ENCODE measurements at regions not wholly inside any gene's neighbourhood (a gene's known extent, or its start where the extent isn't known, plus 50 kb on each side); places are given as distances from the start of the nearest gene placed in this dataset.

DNA sequence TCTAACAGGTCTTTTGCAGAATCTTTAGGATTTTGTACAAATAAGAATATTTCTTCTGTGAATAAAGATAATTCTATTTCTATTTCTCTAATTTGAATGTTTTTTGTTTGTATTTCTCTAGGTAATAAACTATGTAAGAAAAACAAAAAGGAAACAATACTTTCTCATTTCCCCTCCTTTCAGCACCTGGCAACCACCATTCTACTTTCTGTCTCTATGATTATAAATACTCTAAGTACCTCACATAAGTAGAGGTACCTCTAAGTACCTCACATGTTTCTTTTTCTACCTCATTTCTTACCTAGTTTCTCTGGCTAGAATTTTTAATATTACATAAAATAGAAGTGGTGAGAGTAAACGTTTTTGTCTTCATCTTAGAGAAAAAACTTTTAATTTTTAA lies 550.0 kb downstream of the EPHA5 start:
- DNase-seq = no peak

DNA sequence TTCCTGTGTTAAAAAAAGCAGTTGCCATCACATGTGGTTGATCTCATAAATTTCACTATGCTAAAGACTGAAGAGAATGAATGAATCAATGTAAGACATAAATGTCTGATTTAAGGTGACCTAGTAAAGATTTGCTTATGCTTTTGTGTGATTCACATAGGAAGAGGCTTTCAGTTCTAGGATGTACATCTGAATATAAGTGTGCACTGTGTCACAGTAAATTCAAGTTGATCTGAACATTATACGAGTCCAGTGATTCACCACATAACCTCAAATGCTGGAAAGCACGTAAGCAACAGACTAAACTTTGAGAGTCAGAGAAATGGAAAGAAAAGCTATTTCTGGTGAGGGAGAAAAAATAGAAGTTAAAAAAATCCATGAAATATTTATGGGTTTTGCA lies 567.9 kb downstream of the EPHA5 start:
- DNase-seq = no peak

- DNase-seq = no peak
These were observed 573.7 kb downstream of the EPHA5 start for GRCh38 chr4:65096630-65097029.

- no peak for DNase-seq
These were observed 580.6 kb downstream of the EPHA5 start for GRCh38 chr4:65089666-65090065.

DNA sequence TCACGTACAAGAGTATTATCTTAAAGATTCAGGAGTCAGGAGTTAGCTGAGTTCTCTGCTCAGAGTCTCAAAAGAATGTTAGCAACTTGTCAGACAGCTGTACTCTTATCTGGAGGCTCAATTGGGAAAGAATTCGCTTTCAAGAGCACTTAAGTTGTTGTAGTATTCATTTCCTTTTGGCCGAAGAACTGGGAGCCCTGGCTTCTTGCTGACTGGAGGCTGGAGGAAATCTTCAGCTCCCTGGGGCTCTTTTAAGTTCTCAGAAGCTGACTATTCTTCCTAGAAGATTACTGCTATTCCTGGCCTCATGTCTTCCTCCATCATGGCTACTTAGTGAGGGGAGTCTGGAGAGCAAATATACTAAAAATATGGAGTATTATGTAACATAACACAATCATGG lies 587.2 kb downstream of the EPHA5 start:
- no peak for DNase-seq

- DNase-seq = no peak
These were observed 598.7 kb downstream of the EPHA5 start for GRCh38 chr4:65071564-65071963.

GRCh38 chr4:65069177-65069576 lies 601.1 kb downstream of the EPHA5 start:
- DNase-seq = no peak

DNA sequence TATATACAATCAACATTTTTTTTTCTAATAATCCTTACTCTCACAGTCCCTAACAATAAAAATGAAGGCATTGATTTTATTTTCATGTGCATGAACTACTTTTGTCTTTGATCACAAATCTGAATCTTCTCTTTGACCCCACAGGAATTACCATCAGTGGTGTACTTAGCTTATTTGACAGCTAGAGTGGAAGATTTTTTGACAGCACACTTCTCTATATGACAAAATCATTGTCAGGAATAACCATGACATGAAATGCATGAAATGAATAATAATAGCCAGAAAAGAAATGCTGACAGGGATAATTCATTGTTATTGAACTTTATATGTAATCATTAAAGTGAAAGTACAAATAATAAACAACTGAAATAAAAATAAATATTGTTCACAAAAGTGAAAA lies 604.2 kb downstream of the EPHA5 start:
- DNase-seq = no peak

DNA sequence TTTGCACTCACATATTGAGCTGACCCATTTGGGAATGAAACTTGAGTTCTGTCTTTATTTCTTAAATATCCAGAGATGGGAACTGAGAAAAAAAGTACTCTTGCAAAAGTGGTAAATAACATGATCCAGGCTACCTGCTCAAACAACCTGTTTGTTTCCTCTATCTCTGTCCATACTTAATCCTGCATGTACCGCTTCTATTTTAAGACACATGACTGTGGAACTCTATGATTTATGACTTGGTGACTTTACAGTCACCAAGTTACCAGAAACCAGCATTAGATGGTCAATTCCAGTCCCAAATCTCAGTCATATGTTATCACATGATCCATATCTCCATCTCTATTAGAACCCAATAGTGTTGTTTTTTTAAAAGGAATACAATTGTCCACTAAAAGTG lies 606.7 kb downstream of the EPHA5 start:
- no peak for DNase-seq

DNA sequence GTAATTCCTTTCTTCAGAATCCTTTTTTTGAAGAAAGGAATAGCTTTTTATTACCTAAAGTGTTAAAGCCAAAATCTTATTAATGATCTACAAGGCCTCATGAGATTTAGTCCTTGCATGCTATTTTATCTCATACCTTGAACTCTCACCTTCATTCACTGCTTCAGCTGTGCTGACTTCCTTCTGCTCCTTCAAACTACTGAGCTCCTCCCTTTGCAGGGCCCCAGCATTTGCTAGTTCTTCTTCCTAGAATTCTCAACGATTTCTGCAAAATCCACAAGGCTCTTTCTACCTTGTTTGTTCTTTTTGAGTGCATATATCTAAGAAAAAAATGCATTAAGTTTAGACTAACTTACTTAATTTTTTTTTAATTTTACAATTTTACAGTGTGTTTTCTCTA lies 619.5 kb downstream of the EPHA5 start:
- no peak for DNase-seq

- DNase-seq = no peak
These were observed 623.8 kb downstream of the EPHA5 start for GRCh38 chr4:65046192-65047133.

- DNase-seq = no peak
These were observed 624.6 kb upstream of the TECRL start for GRCh38 chr4:65033899-65034298.

DNA sequence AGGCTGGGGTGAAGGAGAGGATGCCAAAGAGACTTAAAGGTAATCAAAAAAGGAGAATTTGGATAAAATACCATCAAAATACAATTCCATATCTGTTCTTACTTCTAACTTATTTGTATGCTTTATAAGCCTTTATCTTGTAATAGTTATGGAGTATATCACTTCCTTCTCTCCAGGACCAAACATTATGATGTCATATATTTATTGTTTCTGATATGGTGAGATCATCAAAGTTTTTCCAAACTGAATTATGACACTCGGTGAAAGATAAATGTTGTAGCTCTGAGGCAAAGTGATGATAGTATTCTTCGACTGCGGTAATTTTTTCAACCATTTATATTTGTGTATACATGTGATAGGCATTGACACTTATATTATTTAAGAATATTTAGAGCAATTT lies 619.3 kb upstream of the TECRL start:
- no peak for DNase-seq

GRCh38 chr4:65023883-65024670 lies 614.8 kb upstream of the TECRL start:
- no peak for DNase-seq

DNA sequence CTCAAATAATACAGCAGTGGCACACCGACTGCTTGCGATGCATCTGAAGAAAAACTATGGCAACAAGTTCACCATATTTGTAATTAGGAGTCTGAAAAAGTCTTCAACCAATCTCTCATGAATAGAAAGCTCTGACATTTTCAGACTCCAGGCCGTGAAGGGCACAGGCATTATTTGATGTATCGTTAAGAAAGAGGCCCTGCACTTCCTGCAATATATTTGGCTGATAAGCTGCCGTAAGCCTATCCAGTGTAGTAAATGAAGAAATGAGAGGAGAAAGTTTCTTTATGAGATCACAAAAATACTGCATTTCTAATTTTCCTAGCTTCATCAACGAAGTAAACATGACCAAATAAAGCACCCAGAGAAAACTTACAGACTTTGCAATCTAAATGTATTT lies 613.8 kb upstream of the TECRL start:
- DNase-seq = no peak

GRCh38 chr4:65021737-65022136 lies 612.5 kb upstream of the TECRL start:
- DNase-seq = no peak

GRCh38 chr4:65021149-65021548 lies 611.9 kb upstream of the TECRL start:
- no peak for DNase-seq

GRCh38 chr4:65019775-65020174 lies 610.5 kb upstream of the TECRL start:
- no peak for DNase-seq

DNA sequence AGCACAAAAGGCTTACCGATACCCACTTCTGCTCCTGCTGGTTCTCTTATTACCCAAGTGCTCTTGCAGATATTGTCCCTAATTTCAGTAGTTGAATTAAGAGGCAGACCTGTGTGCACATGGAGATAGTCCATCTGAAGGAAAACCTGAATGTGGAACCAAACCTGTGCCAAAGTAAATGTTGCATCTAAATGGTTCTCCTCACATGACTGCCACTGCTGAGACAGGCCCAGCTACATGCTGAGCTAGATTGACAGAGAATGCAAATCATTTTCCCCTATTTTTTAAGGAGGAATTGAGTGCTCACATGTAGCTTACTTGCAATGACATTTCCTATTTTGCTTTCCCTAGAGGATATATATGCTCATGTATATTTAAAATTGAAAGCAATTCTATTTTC lies 609.1 kb upstream of the TECRL start:
- DNase-seq = no peak

- no peak for DNase-seq
These were observed 604.8 kb upstream of the TECRL start for GRCh38 chr4:65014078-65014477.

- DNase-seq = peak; percentile 40
These were observed 598.7 kb upstream of the TECRL start for GRCh38 chr4:65007841-65008439.

DNA sequence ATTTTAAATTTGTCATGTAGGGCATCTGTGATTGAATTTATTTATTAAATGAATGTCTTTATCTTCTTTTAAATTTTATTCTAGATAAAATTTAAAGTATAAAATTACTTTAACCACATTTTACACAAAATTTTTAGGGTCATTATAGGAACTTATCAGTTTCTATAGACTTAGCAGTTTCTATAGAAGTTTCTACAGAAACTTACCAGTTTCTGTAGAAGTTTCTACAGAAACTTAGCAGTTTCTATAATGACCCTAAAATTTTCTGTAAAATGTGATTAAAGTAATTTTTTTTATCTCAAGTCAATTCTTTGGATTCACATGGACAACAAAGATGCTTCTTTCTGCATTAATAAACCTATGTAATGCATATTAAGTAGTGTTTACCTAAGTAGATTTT lies 565.9 kb upstream of the TECRL start:
- no peak for DNase-seq

DNA sequence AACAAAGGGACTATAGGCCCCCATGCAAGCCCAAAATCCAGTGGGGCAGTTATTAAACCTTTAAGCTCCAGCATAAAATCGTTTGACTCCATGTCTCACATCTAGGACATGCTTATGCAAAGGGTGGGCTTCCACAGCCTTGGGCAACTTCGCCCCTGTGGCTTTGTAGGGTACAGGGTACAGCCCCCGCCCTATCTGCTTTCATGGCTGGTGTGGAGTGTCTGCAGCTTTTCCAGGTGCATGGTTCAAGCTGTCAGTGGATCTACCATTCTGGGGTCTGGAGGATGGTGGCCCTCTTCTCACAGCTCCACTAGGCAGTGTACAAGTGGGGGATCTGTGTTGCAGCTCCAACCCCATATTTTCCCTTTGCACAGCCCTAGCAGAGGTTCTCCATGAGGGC lies 559.8 kb upstream of the TECRL start:
- no peak for DNase-seq

- no peak for DNase-seq
These were observed 558.0 kb upstream of the TECRL start for GRCh38 chr4:64967286-64967685.

All from NCI-H1436 (cell line).